Endodermal cell (in vitro differentiated cells): ENCODE measurements at regions not wholly inside any gene's neighbourhood (a gene's known extent, or its start where the extent isn't known, plus 50 kb on each side); places are given as distances from the start of the nearest gene placed in this dataset.
"Not testable (repeated sequence)": the region's sequence is repeated elsewhere in the genome, so short reads cannot be mapped to it uniquely, and the experiment has no call there.

Experiments
- DNase-seq: peaks from one replicate; pipeline ENCODE4 v3.0.0-alpha.2; 2017
- H3K27ac ChIP-seq: 2 replicates; pipeline ENCODE4 v1.5.1; 2013; ENCODE audit warnings: mild to moderate bottlenecking, low read depth, low read length, moderate library complexity
- H3K27me3 ChIP-seq: 2 replicates; pipeline ENCODE4 v1.6.1; 2013; ENCODE audit warnings: mild to moderate bottlenecking, low read length, moderate library complexity; ENCODE audit not compliant: insufficient read depth, control insufficient read depth, poor library complexity, severe bottlenecking
- H3K36me3 ChIP-seq: 2 replicates; pipeline ENCODE4 v1.7.0; 2013; ENCODE audit warnings: mild to moderate bottlenecking, low read length, moderate library complexity; ENCODE audit not compliant: control insufficient read depth, insufficient read depth
- H3K4me1 ChIP-seq: one replicate; pipeline ENCODE4 v1.7.0; 2013; ENCODE audit warnings: low read length; ENCODE audit not compliant: control insufficient read depth, insufficient read depth
- H3K4me3 ChIP-seq: 2 replicates; pipeline ENCODE4 v1.5.1; 2013; ENCODE audit warnings: mild to moderate bottlenecking, low read length, moderate library complexity
- H3K9ac ChIP-seq: 2 replicates; pipeline ENCODE4 v1.6.1; 2013; ENCODE audit warnings: mild to moderate bottlenecking, low read length, moderate library complexity; ENCODE audit not compliant: poor library complexity, severe bottlenecking; ENCODE audit errors: extremely low read depth
- H3K9me3 ChIP-seq: 2 replicates; pipeline ENCODE4 v1.6.1; 2013; ENCODE audit warnings: mild to moderate bottlenecking, low read length, moderate library complexity; ENCODE audit not compliant: control insufficient read depth
- H3K27ac Mint-ChIP-seq: 2 replicates; pipeline ENCODE4 v1.8.0; 2020; ENCODE audit warnings: mixed read lengths
- H3K27me3 Mint-ChIP-seq: 2 replicates; pipeline ENCODE4 v1.8.0; 2021; ENCODE audit warnings: mild to moderate bottlenecking, mixed read lengths; ENCODE audit not compliant: insufficient read depth
- H3K36me3 Mint-ChIP-seq: 2 replicates; pipeline ENCODE4 v1.8.0; 2020; ENCODE audit warnings: low read depth, mixed read lengths
- H3K4me1 Mint-ChIP-seq: 2 replicates; pipeline ENCODE4 v1.8.0; 2020; ENCODE audit warnings: mixed read lengths
- H3K4me3 Mint-ChIP-seq: 2 replicates; pipeline ENCODE4 v1.8.0; 2020; ENCODE audit warnings: mild to moderate bottlenecking, moderate library complexity, mixed read lengths
- H3K9me3 Mint-ChIP-seq: 2 replicates; pipeline ENCODE4 v1.8.0; 2020; ENCODE audit warnings: mild to moderate bottlenecking, mixed read lengths
- WGBS, 2 experiments: methylation state at CpG; one replicate each; pipeline versions ENCODE4 v1.1.5 to v1.1.7; 2013; ENCODE audit warnings: missing lambda C conversion rate in 2 of 2, mixed read lengths in 1 of 2; ENCODE audit not compliant: insufficient coverage in 1 of 2, insufficient read length in 1 of 2; 5-methylcytosine and 5-hydroxymethylcytosine counted together
- TF ChIP-seq, protein P1 (sequence below): fragments of 200-600 bp; sonication (generic); conservative IDR thresholded peaks from 2 replicates; pipeline ENCODE4 v1.5.0; 2021; ENCODE audit warnings: antibody characterized with exemption, mild to moderate bottlenecking

DNA sequence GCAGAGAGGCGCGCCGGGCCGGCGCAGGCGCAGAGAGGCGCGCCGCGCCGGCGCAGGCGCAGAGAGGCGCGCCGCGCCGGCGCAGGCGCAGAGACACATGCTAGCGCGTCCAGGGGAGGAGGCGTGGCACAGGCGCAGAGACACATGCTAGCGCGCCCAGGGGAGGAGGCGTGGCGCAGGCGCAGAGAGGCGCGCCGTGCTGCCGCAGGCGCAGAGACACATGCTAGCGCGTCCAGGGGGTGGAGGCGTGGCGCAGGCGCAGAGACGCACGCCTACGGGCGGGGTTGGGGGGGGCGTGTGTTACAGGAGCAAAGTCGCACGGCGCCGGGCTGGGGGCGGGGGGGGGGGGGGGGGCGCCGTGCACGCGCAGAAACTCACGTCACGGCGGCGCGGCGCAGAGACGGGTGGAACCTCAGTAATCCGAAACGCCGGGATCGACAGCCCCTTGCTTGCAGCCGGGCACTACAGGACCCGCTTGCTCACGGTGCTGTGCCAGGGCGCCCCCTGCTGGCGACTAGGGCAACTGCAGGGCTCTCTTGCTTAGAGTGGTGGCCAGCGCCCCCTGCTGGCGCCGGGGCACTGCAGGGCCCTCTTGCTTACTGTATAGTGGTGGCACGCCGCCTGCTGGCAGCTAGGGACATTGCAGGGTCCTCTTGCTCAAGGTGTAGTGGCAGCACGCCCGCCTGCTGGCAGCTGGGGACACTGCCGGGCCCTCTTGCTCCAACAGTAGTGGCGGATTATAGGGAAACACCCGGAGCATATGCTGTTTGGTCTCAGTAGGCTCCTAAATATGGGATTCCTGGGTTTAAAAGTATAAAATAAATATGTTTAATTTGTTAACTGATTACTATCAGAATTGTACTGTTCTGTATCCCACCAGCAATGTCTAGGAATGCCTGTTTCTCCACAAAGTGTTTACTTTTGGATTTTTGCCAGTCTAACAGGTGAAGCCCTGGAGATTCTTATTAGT, 269.9 kb downstream of the OR4F29 start:
- WGBS, 2 experiments: 96 to 98% methylated on average over 32 to 46 of the region's 79 CpGs

DNA sequence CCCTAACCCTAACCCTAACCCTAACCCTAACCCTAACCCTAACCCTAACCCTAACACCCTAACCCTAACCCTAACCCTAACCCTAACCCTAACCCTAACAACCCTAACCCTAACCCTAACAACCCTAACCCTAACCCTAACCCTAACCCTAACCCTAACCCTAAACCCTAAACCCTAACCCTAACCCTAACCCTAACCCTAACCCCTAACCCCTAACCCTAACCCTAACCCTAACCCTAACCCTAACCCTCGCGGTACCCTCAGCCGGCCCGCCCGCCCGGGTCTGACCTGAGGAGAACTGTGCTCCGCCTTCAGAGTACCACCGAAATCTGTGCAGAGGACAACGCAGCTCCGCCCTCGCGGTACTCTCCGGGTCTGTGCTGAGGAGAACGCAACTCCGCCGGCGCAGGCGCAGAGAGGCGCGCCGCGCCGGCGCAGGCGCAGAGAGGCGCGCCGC, 270.7 kb downstream of the OR4F29 start:
- H3K4me3 ChIP-seq, H3K27me3 ChIP-seq, H3K4me1 ChIP-seq, H3K9me3 ChIP-seq, H3K9ac ChIP-seq, H3K27me3 Mint-ChIP-seq, H3K27ac ChIP-seq, H3K9me3 Mint-ChIP-seq, H3K4me3 Mint-ChIP-seq, H3K36me3 ChIP-seq, H3K27ac Mint-ChIP-seq, H3K36me3 Mint-ChIP-seq, H3K4me1 Mint-ChIP-seq: not testable (repeated sequence)
- WGBS, 2 experiments: 89 to 93% methylated on average over 8 to 16 of the region's 28 CpGs
- peak; percentile 32 for DNase-seq

More for the DNA sequence above, 269.9 kb downstream of the OR4F29 start:
- H3K4me3 ChIP-seq, H3K4me3 Mint-ChIP-seq, H3K9ac ChIP-seq, H3K36me3 Mint-ChIP-seq, H3K27me3 Mint-ChIP-seq, H3K36me3 ChIP-seq, H3K27me3 ChIP-seq, H3K9me3 ChIP-seq, H3K4me1 ChIP-seq, H3K27ac ChIP-seq, H3K9me3 Mint-ChIP-seq, H3K4me1 Mint-ChIP-seq, H3K27ac Mint-ChIP-seq: not testable (repeated sequence)
- TF ChIP-seq, protein P1, sequence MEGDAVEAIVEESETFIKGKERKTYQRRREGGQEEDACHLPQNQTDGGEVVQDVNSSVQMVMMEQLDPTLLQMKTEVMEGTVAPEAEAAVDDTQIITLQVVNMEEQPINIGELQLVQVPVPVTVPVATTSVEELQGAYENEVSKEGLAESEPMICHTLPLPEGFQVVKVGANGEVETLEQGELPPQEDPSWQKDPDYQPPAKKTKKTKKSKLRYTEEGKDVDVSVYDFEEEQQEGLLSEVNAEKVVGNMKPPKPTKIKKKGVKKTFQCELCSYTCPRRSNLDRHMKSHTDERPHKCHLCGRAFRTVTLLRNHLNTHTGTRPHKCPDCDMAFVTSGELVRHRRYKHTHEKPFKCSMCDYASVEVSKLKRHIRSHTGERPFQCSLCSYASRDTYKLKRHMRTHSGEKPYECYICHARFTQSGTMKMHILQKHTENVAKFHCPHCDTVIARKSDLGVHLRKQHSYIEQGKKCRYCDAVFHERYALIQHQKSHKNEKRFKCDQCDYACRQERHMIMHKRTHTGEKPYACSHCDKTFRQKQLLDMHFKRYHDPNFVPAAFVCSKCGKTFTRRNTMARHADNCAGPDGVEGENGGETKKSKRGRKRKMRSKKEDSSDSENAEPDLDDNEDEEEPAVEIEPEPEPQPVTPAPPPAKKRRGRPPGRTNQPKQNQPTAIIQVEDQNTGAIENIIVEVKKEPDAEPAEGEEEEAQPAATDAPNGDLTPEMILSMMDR: peak; percentile 64
- DNase-seq: peak; percentile 75

- not testable (repeated sequence) for H3K27me3 Mint-ChIP-seq, H3K4me3 Mint-ChIP-seq, H3K27ac ChIP-seq, H3K9me3 Mint-ChIP-seq, H3K9ac ChIP-seq, H3K36me3 Mint-ChIP-seq, H3K27me3 ChIP-seq, H3K4me3 ChIP-seq, H3K4me1 ChIP-seq, H3K36me3 ChIP-seq, H3K4me1 Mint-ChIP-seq, DNase-seq, H3K27ac Mint-ChIP-seq, H3K9me3 ChIP-seq
- 96 to 100% methylated on average over 1 to 3 of the region's 4 CpGs for WGBS, 2 experiments
Measured at GRCh38 chr1:138842-139241, 312.6 kb downstream of the OR4F29 start.

DNA sequence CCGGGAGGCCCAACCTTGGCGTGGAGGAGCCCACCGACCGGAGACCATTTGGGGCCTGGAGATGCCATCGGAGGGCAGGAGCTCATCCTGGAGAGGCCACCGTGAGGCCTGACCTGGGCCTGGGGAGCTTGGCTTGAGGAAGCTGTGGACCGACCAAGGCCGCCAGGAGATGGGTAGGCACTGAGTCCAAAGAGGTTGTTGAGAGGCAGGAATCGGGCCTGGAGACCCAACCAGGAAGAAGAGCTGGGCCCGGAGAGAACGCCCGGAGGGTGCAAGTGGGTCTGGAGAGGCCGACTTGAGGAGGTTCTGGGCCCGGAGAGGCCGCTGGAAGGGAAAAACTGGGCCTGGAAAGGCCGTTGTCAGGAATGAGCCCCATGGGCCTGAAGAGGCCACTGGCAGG, 313.8 kb downstream of the OR4F29 start:
- H3K36me3 ChIP-seq, H3K27ac Mint-ChIP-seq, H3K9ac ChIP-seq, H3K4me3 Mint-ChIP-seq, H3K4me1 Mint-ChIP-seq, DNase-seq, H3K4me3 ChIP-seq, H3K9me3 Mint-ChIP-seq, H3K4me1 ChIP-seq, H3K27me3 Mint-ChIP-seq, H3K36me3 Mint-ChIP-seq, H3K27ac ChIP-seq, H3K9me3 ChIP-seq, H3K27me3 ChIP-seq: not testable (repeated sequence)
- WGBS, 2 experiments: 89% methylated on average over 6 of the region's 16 CpGs; no CpG with 5 or more reads in 1 of the 2 experiments

DNA sequence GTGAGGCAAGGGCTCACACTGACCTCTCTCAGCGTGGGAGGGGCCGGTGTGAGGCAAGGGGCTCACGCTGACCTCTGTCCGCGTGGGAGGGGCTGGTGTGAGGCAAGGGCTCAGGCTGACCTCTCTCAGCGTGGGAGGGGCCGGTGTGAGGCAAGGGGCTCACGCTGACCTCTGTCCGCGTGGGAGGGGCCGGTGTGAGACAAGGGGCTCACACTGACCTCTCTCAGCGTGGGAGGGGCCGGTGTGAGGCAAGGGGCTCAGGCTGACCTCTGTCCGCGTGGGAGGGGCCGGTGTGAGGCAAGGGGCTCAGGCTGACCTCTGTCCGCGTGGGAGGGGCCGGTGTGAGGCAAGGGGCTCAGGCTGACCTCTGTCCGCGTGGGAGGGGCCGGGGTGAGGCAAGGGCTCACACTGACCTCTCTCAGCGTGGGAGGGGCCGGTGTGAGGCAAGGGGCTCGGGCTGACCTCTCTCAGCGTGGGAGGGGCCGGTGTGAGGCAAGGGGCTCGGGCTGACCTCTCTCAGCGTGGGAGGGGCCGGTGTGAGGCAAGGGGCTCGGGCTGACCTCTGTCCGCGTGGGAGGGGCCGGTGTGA, 315.0 kb downstream of the OR4F29 start:
- 92 to 97% methylated on average over 10 to 27 of the region's 34 CpGs for WGBS, 2 experiments

DNA sequence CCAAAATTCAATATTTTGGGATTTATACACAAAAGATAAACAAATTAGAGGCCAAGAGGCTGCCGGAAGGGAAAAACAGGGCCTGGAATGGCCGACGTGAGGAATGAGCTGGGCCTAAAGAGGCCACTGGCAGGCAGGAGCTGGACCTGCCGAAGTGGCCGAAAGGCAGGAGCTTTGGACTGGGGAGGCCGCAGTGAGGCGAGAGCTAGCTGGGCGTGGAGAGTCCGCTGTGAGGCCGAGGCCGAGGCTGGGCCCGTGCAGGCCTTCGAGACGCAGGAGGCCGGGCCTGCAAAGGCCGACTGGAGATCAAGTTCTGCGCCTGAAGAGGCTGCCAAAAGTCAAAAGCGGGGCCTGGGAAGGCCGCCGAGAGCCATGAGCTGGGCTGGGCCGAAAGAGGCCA, 316.5 kb downstream of the OR4F29 start:
- H3K27ac Mint-ChIP-seq: not testable (repeated sequence)

More for the DNA sequence above, 315.0 kb downstream of the OR4F29 start:
- not testable (repeated sequence) for H3K36me3 ChIP-seq, H3K9me3 Mint-ChIP-seq, H3K4me3 Mint-ChIP-seq, H3K9ac ChIP-seq, DNase-seq, H3K9me3 ChIP-seq, H3K27me3 ChIP-seq, H3K36me3 Mint-ChIP-seq, H3K4me3 ChIP-seq, H3K4me1 Mint-ChIP-seq, H3K27ac ChIP-seq, H3K27me3 Mint-ChIP-seq, H3K27ac Mint-ChIP-seq, H3K4me1 ChIP-seq

More for the DNA sequence above, 316.5 kb downstream of the OR4F29 start:
- WGBS, 2 experiments: 96 to 100% methylated on average over 1 to 15 of the region's 21 CpGs
- not testable (repeated sequence) for H3K36me3 Mint-ChIP-seq, H3K4me3 Mint-ChIP-seq, H3K36me3 ChIP-seq, DNase-seq, H3K4me3 ChIP-seq, H3K4me1 Mint-ChIP-seq, H3K27ac ChIP-seq, H3K27me3 Mint-ChIP-seq, H3K9me3 ChIP-seq, H3K27me3 ChIP-seq, H3K4me1 ChIP-seq, H3K9me3 Mint-ChIP-seq, H3K9ac ChIP-seq
